Psoas muscle (tissue), 7 donors: ENCODE measurements at regions not wholly inside any gene's neighbourhood (a gene's known extent, or its start where the extent isn't known, plus 50 kb on each side); places are given as distances from the start of the nearest gene placed in this dataset.

ENCODE experiments used
- ATAC-seq, 4 donors: fragments of 200-7000 bp; cut with Tn5 transposase; one replicate each; pipeline ENCODE4 v1.9.1; 2020; ENCODE audit warnings: moderate library complexity in 3 of 4, mild to moderate bottlenecking in 2 of 4
- DNase-seq, 2 donors: peaks; one replicate each; pipeline ENCODE4 v3.0.0-alpha.2; 2020
- H3K27ac ChIP-seq: fragments of 200-600 bp; one replicate; pipeline ENCODE4 v1.8.0; 2022
- H3K27me3 ChIP-seq, 3 donors: fragments of 200-600 bp in 1 of 3; one replicate each; pipeline versions ENCODE4 v1.6.1 to v1.8.0; 2013 to 2022; ENCODE audit warnings: low read length in 2 of 3, mild to moderate bottlenecking in 2 of 3, moderate library complexity in 1 of 3; ENCODE audit not compliant: insufficient read depth in 3 of 3
- H3K36me3 ChIP-seq, 2 donors: fragments of 200-600 bp in 1 of 2; one replicate each; pipeline versions ENCODE4 v1.6.1 to v1.8.0; 2013 to 2022; ENCODE audit warnings: low read depth in 1 of 2, mild to moderate bottlenecking in 1 of 2, moderate library complexity in 1 of 2; ENCODE audit not compliant: insufficient read depth in 1 of 2
- H3K4me1 ChIP-seq: fragments of 200-600 bp; one replicate; pipeline ENCODE4 v1.8.0; 2022
- H3K4me3 ChIP-seq: fragments of 200-600 bp; one replicate; pipeline ENCODE4 v1.8.0; 2022; ENCODE audit warnings: mild to moderate bottlenecking
- H3K9me3 ChIP-seq: fragments of 200-600 bp; one replicate; pipeline ENCODE4 v1.8.0; 2022
- WGBS, 3 donors: extraction: QIAGEN DNeasy Blood & Tissue Kit; methylation state at CpG; one replicate each; pipeline versions ENCODE4 v1.1.6 to v1.1.7; 2013; 5-methylcytosine and 5-hydroxymethylcytosine counted together
- intact Hi-C, 2 donors: fragments of 100-400 bp; cut with DNase I; formaldehyde crosslinking; loops; one replicate each; pipeline versions ENCODE4 v1.11.0 to v1.14.2; 2022
- TF ChIP-seq, protein P1 (sequence below): fragments of 200-600 bp; IDR thresholded peaks from one replicate; pipeline ENCODE4 v1.8.0; 2022; ENCODE audit warnings: antibody characterized with exemption
- donor health status: healthy with polysubstance abuse.
- donor health status: DM: no; HTN: no; CAD: no; lungs with moderate emphysema.
- donor health status: Bipolar disorder and iron deficiency.
- donor health status: healthy.
- donor health status: DM: yes; HTN: yes; CAD: no.
- donor health status: DM: no; HTN: no; CAD: no.
- donor health status: DM: yes; HTN: yes; CAD: no.

DNA sequence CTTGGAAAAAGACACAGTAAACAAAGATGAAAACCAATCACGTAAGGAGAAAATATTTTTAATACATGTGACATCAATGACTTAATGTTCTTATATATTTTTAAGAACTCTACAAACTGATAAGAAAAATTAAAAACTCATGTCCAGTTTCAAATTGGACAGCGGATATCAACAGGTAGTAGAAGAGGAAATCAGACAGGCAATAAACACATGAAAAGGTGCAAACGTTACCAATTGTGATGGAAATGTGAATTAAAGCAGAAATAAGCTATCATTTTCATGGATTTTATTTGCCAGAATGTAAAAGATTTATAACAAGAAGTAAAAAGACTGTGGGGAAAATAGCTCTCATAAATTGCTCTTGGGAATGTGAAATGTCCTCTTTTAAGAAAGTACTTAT, 382.3 kb downstream of the DLEU7 start:
- TF ChIP-seq, protein P1, sequence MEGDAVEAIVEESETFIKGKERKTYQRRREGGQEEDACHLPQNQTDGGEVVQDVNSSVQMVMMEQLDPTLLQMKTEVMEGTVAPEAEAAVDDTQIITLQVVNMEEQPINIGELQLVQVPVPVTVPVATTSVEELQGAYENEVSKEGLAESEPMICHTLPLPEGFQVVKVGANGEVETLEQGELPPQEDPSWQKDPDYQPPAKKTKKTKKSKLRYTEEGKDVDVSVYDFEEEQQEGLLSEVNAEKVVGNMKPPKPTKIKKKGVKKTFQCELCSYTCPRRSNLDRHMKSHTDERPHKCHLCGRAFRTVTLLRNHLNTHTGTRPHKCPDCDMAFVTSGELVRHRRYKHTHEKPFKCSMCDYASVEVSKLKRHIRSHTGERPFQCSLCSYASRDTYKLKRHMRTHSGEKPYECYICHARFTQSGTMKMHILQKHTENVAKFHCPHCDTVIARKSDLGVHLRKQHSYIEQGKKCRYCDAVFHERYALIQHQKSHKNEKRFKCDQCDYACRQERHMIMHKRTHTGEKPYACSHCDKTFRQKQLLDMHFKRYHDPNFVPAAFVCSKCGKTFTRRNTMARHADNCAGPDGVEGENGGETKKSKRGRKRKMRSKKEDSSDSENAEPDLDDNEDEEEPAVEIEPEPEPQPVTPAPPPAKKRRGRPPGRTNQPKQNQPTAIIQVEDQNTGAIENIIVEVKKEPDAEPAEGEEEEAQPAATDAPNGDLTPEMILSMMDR, result no peak
- Histone ChIP-seq H3K9me3 (no peaks in the 10 kb centered on the region), H3K27ac (no peak overlapping the region), H3K36me3 (no peaks in the 10 kb centered on the region), H3K27me3 (no peaks in the 10 kb centered on the region), H3K4me1 (peaks cover 6% of the 10 kb centered on the region), H3K4me3 (no peak overlapping the region)
- WGBS, 3 donors, result 91 to 93% (median 91%) methylated on average over 3 of the region's 3 CpGs
- intact Hi-C loops, result no loop called here
- DNase-seq, result no peak
- no peak for ATAC-seq

DNA sequence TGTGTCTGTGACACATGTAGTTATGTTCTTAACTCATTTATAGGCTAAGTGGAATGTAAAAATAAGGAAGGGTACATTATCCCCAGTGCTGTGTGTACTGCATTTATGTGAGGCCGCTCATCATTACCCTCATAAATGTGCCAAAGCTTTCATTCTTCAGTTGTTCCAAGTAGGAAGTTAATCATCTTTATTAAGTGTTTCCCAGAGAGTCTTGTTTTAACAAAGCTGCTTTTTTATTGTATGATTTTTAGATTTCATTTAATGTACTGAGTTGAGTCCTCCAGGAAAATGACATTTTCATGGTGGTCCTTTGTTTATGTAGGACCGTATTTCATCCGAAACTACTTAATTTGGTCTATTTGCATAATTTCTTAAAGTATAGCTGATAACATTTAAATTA, 379.8 kb downstream of the DLEU7 start:
- no peak overlapping the region for H3K4me3 ChIP-seq
- no peak for ATAC-seq
- DNase-seq, result no peak
- H3K27me3 ChIP-seq, result no peaks in the 10 kb centered on the region
- no peak overlapping the region for H3K27ac ChIP-seq
- intact Hi-C loops, result no loop called here
- peaks cover 14% of the 10 kb centered on the region for H3K4me1 ChIP-seq
- no peaks in the 10 kb centered on the region for H3K9me3 ChIP-seq
- no peaks in the 10 kb centered on the region for H3K36me3 ChIP-seq
- TF ChIP-seq, protein P1, result no peak
- WGBS, 3 donors, result 94 to 97% (median 95%) methylated on average over 3 of the region's 3 CpGs

DNA sequence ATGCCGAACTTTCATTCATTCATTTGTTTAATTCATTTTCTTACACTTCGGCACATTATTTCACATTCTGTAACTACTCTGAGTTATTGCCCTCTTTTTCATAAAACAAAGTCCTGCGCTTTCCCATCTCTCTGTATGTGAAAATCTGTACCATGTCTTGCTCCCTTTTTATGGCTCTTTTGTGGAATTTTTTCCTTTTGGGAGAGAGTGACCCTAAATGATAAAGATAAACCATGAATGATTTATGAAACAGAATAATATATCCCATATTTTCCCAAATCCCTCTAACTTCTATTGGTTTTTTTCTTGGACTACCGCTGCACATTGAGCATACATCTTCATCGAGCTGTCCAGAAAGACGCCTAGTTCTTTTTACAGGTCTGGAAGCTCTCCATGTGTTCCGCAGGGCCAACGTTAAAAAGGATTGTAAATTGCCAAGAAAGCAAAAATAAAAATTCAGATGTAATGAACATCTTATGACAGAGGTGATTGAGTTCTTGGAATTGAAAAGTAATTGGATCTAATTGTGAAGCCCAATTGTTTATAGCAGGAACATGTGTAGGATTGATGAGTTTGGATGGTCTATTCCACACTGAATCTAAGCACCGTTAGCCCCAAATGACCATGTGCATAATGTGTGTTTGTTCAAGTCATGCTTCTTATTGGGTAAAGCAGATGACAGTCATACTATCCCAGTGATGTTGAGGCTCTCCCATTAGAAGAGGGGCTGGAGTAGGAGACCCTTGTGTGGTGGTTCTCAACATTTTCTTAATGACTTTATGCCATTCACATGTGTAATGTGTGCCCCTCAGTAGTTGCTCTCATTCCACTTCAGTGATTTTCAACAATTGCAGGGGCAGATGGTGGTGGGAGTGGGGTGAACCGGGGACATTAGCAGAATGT, 378.9 kb downstream of the DLEU7 start:
- H3K27me3 ChIP-seq, result no peaks in the 10 kb centered on the region
- no peaks in the 10 kb centered on the region for H3K36me3 ChIP-seq
- no peak overlapping the region for H3K27ac ChIP-seq
- DNase-seq (no peak), ATAC-seq (no peak)
- peaks cover 14% of the 10 kb centered on the region for H3K4me1 ChIP-seq
- 78 to 87% (median 81%) methylated on average over 10 of the region's 10 CpGs for WGBS, 3 donors
- H3K9me3 ChIP-seq, result no peaks in the 10 kb centered on the region
- no peak overlapping the region for H3K4me3 ChIP-seq
- TF ChIP-seq, protein P1, result no peak
- intact Hi-C loops, result no loop called here

DNA sequence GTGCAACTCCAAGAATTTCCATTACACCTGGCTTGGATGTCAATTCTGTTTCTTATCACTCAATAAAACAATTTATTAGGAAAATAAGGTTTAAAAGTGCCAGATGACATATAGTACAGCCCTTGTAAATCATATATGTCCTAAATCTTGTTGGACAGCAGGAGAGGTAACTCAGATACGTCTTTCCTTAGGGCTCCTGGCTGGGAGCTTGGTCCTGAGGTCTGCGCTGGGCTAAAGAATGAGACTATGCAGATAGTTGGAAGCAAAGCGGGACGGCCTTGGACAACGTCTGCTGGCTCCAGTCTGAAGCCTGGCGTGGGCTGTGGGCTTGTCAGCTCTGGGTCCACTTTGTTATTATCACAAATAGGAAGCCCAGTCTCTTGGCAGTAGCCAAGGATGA, 377.0 kb downstream of the DLEU7 start:
- WGBS, 3 donors, result 89 to 91% (median 91%) methylated on average over 6 of the region's 6 CpGs
- DNase-seq (no peak), ATAC-seq (no peak)
- Histone ChIP-seq H3K27ac (no peak overlapping the region), H3K4me3 (no peak overlapping the region), H3K27me3 (no peaks in the 10 kb centered on the region), H3K4me1 (peaks cover 14% of the 10 kb centered on the region), H3K9me3 (no peaks in the 10 kb centered on the region), H3K36me3 (no peaks in the 10 kb centered on the region)
- TF ChIP-seq, protein P1, result no peak
- intact Hi-C loops, result no loop called here
